GM18873 (cell line): ENCODE measurements at regions not wholly inside any gene's neighbourhood (a gene's known extent, or its start where the extent isn't known, plus 50 kb on each side); places are given as distances from the start of the nearest gene placed in this dataset.
"Not testable (repeated sequence)": the region's sequence is repeated elsewhere in the genome, so short reads cannot be mapped to it uniquely, and the experiment has no call there.

ENCODE experiments used
- ATAC-seq: cut with Tn5 transposase; IDR thresholded peaks from one replicate; pipeline ENCODE4 v1.9.1; 2021; ENCODE audit warnings: mild to moderate bottlenecking, moderate library complexity, moderate number of reproducible peaks; ENCODE audit not compliant: unreplicated experiment, low FRiP score

DNA sequence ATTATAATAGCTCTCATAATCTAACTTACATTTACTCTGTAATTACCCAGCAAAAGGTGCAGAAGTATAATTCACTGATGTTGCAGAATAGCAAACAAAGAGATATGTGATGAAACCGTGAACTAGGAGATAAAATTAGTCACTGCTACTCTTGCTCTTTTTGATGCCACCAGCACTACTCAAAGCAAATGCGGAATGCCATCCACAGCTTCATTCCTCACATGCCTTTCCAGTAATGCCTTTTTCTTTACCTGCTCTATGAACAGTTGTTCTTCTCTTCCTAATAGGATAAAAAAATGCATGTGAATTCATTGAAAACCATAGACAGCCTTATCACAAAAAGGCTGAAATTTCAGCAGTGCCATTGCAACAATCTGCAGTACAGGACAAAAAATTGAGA is 1129.5 kb downstream of the DIAPH3 start:
- no peak for ATAC-seq

DNA sequence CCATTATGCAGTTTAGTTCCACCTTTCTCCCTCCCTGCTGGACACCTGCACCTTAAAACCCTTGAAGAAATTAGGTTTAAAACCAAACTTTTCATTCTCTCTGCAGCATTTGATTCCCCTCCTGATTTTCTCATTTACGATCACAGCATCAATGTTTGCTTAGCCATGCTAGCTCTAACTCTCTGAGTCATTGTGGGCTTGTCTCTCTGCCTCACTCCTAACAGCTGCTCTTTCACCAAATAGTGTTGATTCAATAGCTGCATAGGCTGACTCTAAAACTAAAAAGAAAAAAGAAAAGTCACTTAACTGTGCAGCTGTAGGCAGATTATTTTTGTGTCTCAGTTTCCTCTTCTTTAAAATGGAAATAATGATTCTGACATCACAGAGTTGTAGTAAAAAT is 1124.9 kb downstream of the DIAPH3 start:
- no peak for ATAC-seq

GRCh38 chr13:59043016-59043415 is 1120.7 kb downstream of the DIAPH3 start:
- no peak for ATAC-seq

DNA sequence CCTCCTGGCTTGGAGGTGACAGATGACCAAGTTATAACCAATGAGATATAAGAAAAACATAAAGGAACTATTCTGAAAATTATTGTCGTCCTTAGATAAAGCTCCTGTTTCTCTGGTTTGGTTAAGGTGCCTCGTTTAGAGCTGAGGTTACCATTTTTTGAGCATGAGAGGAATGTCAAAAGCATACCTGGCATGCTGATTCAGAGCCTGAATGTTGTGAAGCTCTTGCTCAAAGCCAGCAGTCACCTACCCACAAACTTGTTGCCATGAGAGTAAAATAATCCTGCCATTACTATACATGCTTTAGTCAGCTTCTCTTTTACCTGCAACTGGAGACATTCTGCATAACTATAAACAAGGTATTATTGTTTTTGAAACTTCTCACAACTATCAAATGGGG is 1116.2 kb downstream of the DIAPH3 start:
- ATAC-seq = no peak

DNA sequence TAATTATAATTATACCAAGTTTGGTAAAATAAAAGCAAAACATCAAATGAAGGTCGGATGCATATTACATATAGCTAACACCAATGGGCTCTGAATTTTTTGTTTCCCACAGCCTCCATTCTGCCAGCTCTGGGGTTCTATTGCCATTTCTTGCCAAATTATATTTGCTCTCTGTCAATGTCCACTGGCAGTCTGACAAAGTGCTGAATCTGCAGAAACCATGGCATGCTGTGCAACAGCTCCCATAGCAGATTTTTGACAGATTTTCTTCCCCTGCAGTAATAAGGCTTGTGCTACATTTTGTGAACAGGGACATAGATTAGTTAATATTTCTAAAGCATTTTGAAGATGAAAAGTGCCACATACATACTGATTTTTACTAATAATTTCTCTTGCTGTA is 1102.1 kb downstream of the DIAPH3 start:
- ATAC-seq = no peak

GRCh38 chr13:59064042-59064441 is 1099.7 kb downstream of the DIAPH3 start:
- no peak for ATAC-seq

- not testable (repeated sequence) for ATAC-seq
These were observed 1087.3 kb downstream of the DIAPH3 start for GRCh38 chr13:59076386-59076785.

- no peak for ATAC-seq
These were observed 1077.6 kb downstream of the DIAPH3 start for GRCh38 chr13:59086147-59086546.

DNA sequence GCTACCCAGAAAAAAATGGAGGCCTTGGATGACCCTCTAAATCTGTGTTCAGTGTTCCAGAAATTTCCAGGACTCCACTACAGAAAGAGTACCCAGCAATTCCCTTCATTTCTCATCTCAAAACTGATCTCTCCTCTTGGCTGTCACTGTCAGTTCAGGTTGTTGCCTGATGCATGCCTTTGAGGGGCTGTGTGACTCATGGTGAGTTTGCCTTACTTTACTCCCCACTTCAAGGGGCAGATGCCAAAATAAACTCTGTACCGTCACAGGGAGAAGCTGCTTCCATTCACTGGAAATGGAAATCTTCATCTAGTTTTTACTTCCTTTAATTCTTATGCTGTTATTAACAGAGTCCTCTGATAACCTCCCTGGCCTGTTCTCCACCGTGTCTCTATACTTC is 1075.0 kb downstream of the DIAPH3 start:
- no peak for ATAC-seq

DNA sequence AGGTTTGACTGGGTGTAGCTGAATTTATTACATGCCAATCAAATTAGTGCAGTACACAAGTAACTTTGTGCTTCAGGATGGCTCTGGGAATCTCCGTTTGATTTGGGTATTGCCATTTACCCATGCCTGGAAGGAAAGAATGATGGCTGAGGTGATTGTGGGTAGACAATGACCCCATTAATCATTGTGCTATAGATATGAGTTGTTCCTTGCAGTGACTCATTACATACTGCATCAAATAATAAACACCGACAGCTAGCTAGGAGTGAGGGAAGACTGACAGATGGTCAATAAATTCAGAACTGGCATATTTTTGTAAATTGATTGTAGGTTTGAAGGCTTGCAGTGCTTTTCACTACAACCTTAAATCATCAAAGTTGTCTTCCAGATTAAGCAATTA is 1069.5 kb downstream of the DIAPH3 start:
- ATAC-seq = no peak

DNA sequence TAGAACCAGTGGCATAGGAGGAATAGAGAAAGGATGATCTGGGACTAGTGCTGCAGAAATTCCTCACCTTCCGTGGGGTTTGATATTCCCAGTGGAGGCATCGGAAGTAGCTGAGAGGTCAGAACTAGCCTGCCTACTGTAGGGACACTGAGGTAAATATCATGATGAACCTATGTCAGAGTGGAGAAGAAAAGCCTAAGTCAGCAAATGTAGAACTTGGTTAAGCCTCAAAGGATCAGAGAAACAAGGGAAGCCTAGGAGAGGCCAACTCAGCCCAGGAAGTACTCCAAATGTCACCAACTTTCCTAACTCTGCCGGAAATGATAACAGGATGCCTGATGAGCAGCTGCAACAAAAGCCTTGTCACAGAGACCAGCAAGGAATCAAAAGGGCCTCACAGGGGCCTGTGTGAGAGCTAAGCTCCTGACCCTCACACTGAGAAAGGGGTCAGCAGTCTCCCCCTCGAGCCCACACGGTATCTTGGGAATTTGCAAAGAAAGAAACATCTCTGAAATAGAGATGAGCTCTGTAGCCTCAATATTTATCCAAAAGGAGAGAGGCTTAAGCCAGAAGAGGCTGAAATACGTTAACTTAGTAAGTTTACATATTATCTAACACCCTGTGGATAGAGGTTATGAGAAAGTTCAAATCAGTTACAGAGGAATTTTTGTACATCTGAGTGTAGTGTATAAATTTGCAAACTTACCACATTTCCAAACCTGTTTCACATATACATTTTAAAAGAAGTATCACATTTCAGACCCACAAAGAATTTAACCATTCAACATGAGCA is 1064.3 kb downstream of the DIAPH3 start:
- no peak for ATAC-seq

DNA sequence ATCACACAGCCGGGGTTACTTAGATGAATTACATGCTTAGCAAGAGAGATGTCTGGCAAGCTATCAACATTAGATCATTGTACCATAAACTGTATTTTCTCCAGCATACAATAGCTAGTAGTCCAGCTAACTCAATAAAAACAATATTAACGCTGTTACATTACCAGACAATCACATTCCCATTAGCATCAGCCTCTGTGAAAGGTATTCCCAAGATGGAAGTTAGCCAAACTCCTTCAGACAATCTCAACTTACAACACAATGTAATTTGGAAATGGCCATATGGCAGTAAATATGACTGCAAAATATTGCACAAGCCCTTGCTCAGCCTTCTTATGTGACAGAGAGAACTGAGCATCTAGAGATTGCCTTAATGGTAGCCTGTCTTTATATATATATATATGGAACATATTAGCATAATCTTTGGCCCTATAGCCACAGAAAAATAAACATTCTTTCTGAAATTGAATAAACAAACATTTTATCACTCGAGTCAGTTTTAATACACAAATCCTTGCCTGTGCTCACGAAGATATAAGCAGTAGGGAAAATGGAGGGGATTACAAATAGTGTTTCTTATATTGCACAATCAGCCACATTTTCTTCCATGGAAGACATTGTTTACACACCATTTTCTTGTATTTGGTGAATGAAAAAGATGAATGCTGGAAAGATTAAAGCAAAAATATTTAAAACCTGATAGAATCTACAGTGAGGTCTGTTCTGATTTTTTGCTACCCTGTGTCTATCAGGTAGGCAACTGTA is 1060.5 kb downstream of the DIAPH3 start:
- no peak for ATAC-seq

DNA sequence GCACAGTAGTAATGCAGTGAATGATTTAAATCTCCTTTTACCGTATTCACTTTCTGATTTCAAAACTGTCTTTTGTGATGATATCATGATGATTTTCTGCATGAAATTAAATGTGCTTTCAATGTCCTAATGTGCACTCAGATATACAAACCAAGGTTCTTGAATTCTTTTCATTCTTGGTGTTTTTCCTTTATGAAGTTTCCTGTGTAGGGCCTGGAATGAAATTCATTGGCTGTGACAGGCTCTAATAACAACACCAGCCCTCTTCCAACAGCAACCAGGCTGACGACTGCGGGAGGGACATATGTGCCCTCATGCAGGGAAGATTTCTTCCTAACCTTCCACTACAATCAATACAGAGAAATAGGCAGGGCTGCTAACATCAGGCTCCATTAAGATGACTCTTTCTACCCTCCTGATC is 1052.0 kb downstream of the DIAPH3 start:
- no peak for ATAC-seq

GRCh38 chr13:59112221-59112718 is 1051.5 kb downstream of the DIAPH3 start:
- no peak for ATAC-seq

DNA sequence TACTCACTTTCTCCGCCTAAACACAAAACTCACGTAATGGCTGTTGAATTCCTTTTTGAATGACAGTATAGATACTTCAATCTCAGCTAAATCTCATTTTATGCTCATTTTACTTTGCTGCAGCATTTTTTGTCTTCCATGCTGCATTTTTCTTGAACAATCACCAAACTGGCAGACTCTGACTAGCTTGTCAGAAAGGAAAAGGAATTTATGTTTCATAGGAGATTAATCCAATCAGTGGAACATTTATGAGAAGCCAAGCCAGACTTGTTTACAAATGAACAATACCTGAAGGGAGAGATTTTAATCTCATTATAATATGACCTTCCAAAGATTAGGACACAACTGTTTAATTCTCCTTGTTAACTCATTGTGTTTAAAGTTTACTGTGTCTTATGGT is 1044.3 kb downstream of the DIAPH3 start:
- no peak for ATAC-seq

GRCh38 chr13:59120297-59120843 is 1043.4 kb downstream of the DIAPH3 start:
- ATAC-seq = no peak

DNA sequence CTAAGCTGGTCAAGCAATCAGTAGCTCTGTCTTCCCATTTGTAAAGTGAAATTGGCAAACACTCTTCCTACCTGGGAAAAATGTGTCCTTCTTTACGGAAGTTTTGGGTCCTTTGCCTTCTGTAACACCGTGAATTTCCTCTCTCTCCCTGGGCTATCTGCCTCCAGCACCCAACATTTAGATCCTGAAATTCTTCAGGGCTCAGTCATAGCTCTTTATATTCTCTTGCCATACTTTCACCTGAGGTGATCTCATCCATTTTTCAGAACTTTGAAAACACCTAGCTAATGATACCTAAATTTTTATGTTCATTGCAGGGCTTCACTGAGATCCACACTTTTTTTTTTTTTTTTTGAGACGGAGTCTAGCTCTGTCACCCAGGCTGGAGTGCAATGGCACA is 1042.2 kb downstream of the DIAPH3 start:
- ATAC-seq = no peak

DNA sequence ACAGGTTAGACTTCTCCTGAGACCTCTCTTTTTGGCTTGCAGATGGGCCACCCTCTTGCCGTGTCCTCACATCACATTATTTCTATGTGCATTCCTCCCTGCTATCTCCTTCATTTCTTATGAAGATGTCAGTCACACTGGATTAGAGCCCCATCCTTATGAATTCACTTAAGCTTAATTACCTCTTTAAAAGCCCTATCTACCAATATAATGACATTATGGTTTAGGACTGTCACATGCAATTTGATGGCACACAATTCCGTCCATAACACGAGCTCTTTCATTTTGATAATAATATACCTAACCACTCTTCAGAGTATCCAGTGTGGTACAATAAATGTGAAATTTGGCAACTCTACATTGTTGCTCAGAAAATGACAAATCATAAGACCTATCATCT is 1037.3 kb downstream of the DIAPH3 start:
- ATAC-seq = no peak

DNA sequence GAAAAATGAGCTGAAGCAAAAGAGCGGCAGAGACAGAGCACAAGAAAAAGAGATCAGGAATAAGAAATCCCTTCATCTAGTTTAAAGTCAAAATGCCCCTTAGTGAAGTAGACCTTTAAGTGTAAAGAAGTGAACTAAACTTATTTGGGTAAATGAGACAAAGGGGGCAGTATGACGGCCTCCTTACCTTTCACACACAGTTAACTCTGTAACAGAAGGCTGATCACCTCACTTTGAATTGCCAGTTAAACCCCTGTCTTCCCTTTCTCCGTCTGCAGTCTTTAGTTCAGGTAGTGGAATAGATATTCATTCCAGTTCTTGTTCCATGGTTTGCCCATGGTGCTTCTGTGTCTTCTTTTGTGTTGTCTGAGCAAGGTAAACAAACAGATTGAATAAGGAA is 1029.8 kb downstream of the DIAPH3 start:
- no peak for ATAC-seq

DNA sequence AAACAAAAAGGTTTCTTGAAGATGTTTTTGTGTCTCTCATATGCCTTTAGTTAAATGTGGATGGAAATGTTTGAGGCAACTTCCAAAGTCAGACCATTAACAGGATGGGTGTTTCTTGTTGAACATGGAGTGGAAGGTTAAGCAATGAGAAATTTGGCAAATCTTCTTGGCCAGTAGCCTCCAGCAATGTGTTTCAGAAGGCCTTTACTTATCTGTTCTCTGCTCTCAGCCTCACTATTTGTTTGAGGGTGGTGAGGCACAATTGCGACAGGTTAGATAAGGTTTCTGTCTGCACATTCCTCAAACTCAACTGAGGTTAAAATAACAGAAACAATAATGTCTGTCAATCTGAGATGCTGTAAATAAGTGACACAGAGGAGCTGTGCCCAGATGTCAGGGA is 1019.0 kb downstream of the DIAPH3 start:
- no peak for ATAC-seq

- ATAC-seq = no peak
These were observed 1018.3 kb downstream of the DIAPH3 start for GRCh38 chr13:59145381-59145780.
